A549 (cell line): ENCODE measurements at regions not wholly inside any gene's neighbourhood (a gene's known extent, or its start where the extent isn't known, plus 50 kb on each side); places are given as distances from the start of the nearest gene placed in this dataset.

ENCODE experiments used
- ATAC-seq, 2 experiments: fragments of 200-7000 bp in 1 of 2; fragments of >200 bp in 1 of 2; cut with Nextera tagmentation in 1 of 2; cut with Tn5 transposase in 1 of 2; 3 replicates each; pipeline versions ENCODE4 v1.8.0 to v1.9.1; 2018 to 2020; ENCODE audit warnings: mild to moderate bottlenecking in 1 of 2, moderate library complexity in 1 of 2
- CTCF ChIA-PET: fragments of 300-600 bp; sonication (Branson Sonifier 250); formaldehyde crosslinking; extraction: SDS; loops from one replicate; lab custom pipeline; 2021; ENCODE audit warnings: antibody characterized with exemption, inconsistent platforms; lab: Yijun Ruan, JAX
- POLR2A ChIA-PET: fragments of 350-600 bp; formaldehyde crosslinking; extraction: SDS; loops from one replicate; lab custom pipeline; 2021; ENCODE audit warnings: antibody characterized with exemption, inconsistent platforms; lab: Yijun Ruan, JAX
- DNase-seq, 2 experiments: peaks; one replicate each; pipeline versions ENCODE4 v3.0.0 to v3.0.0-alpha.2; 2011 to 2016; ENCODE audit warnings: low read depth in 1 of 2, low spot score in 1 of 2
- FAIRE-seq: peaks from 2 replicates; lab custom pipeline; 2011; peaks lifted over from hg19 to GRCh38; lab: Jason Lieb, UNC
- H3K27ac ChIP-seq, 2 experiments: fragments of >200 bp; sonication (Bioruptor Twin); formaldehyde crosslinking; 3 replicates each; pipeline ENCODE4 v1.5.1; 2016 to 2017
- H3K4me1 ChIP-seq: fragments of >200 bp; sonication (Bioruptor Twin); formaldehyde crosslinking; 3 replicates; pipeline ENCODE4 v1.6.1; 2016
- H3K4me2 ChIP-seq: fragments of >200 bp; sonication (Bioruptor Twin); formaldehyde crosslinking; 3 replicates; pipeline ENCODE4 v1.6.1; 2016
- H3K4me3 ChIP-seq: fragments of >200 bp; sonication (Bioruptor Twin); formaldehyde crosslinking; 3 replicates; pipeline ENCODE4 v1.5.1; 2016
- H3K9me3 ChIP-seq: fragments of >200 bp; sonication (Bioruptor Twin); formaldehyde crosslinking; 3 replicates; pipeline ENCODE4 v1.6.1; 2016
- ATOH8 ChIP-seq: fragments of 250-450 bp; sonication (Bioruptor Pico); IDR thresholded peaks from 2 replicates; pipeline ENCODE4 v1.5.0; 2020; ENCODE audit warnings: low read depth, mild to moderate bottlenecking, moderate library complexity
- CBX2 ChIP-seq: fragments of 200-600 bp; sonication (generic); IDR thresholded peaks from 2 replicates; pipeline ENCODE4 v1.6.1; 2016; ENCODE audit warnings: low read depth, mild to moderate bottlenecking, borderline replicate concordance
- CBX8 ChIP-seq: fragments of 200-600 bp; sonication (generic); IDR thresholded peaks from 2 replicates; pipeline ENCODE4 v1.6.1; 2016
- CHD2 ChIP-seq: fragments of 150-350 bp; IDR thresholded peaks from 2 replicates; pipeline ENCODE4 v1.6.1; 2014; ENCODE audit warnings: low read length; ENCODE audit not compliant: partially characterized antibody
- CHD4 ChIP-seq: fragments of 200-600 bp; sonication (generic); IDR thresholded peaks from 2 replicates; pipeline ENCODE4 v1.6.1; 2016; ENCODE audit warnings: antibody characterized with exemption, mild to moderate bottlenecking, borderline replicate concordance
- CTCF ChIP-seq: fragments of >200 bp; sonication (Bioruptor Twin); formaldehyde crosslinking; IDR thresholded peaks from 3 replicates; pipeline ENCODE4 v1.5.1; 2016
- EP300 ChIP-seq, 2 experiments: fragments of >200 bp; sonication (Bioruptor Twin); formaldehyde crosslinking; IDR thresholded peaks; 2 replicates in 1 of 2; 3 replicates in 1 of 2; pipeline ENCODE4 v1.6.1; 2016 to 2017
- FOSB ChIP-seq: fragments of 250-450 bp; sonication (Bioruptor Pico); IDR thresholded peaks from 2 replicates; pipeline ENCODE4 v1.5.0; 2020; ENCODE audit warnings: mild to moderate bottlenecking, moderate library complexity
- FOSL2 ChIP-seq, 2 experiments: fragments of 450-650 bp in 1 of 2; fragments of >200 bp in 1 of 2; sonication (Bioruptor Twin) in 1 of 2; formaldehyde crosslinking; IDR thresholded peaks; 2 replicates each; pipeline versions ENCODE4 v1.5.0 to v1.6.1; 2016 to 2020; ENCODE audit warnings: mild to moderate bottlenecking in 1 of 2, moderate library complexity in 1 of 2
- FOXS1 ChIP-seq: fragments of 250-450 bp; sonication (Bioruptor Pico); IDR thresholded peaks from 2 replicates; pipeline ENCODE4 v1.5.0; 2020; ENCODE audit warnings: mild to moderate bottlenecking, moderate library complexity
- GATA3 ChIP-seq: IDR thresholded peaks from 2 replicates; pipeline ENCODE4 v1.6.1; 2012; ENCODE audit warnings: borderline replicate concordance
- HES2 ChIP-seq: fragments of >200 bp; sonication (Bioruptor Twin); formaldehyde crosslinking; IDR thresholded peaks from 2 replicates; pipeline ENCODE4 v1.6.1; 2016
- HOXB5 ChIP-seq: fragments of 250-450 bp; sonication (Bioruptor Pico); IDR thresholded peaks from 2 replicates; pipeline ENCODE4 v1.5.0; 2020; ENCODE audit warnings: mild to moderate bottlenecking, moderate library complexity
- JUNB ChIP-seq: fragments of >200 bp; sonication (Bioruptor Twin); formaldehyde crosslinking; IDR thresholded peaks from 2 replicates; pipeline ENCODE4 v1.6.1; 2016
- MAZ ChIP-seq: fragments of 150-350 bp; IDR thresholded peaks from 2 replicates; pipeline ENCODE4 v1.6.1; 2014; ENCODE audit warnings: antibody characterized with exemption, low read depth, low read length, borderline replicate concordance
- MYC ChIP-seq: IDR thresholded peaks from 2 replicates; pipeline ENCODE4 v1.6.1; 2012; ENCODE audit warnings: mild to moderate bottlenecking, inconsistent platforms, low read length, improper control_type of control experiment, borderline replicate concordance
- NFE2L2 ChIP-seq: fragments of 150-350 bp; conservative IDR thresholded peaks from 2 replicates; pipeline ENCODE4 v1.6.1; 2014; ENCODE audit warnings: low read length
- NPAS2 ChIP-seq: fragments of 250-450 bp; sonication (Bioruptor Pico); IDR thresholded peaks from 2 replicates; pipeline ENCODE4 v1.8.0; 2022; ENCODE audit warnings: mild to moderate bottlenecking, moderate library complexity, borderline replicate concordance
- PHF8 ChIP-seq: fragments of 200-600 bp; sonication (generic); IDR thresholded peaks from 2 replicates; pipeline ENCODE4 v1.6.1; 2016; ENCODE audit warnings: low read depth, mild to moderate bottlenecking, antibody characterized with exemption, moderate library complexity, borderline replicate concordance
- RARB ChIP-seq: fragments of 250-450 bp; sonication (Bioruptor Pico); IDR thresholded peaks from 2 replicates; pipeline ENCODE4 v1.8.0; 2021; ENCODE audit warnings: mild to moderate bottlenecking, moderate library complexity
- RCOR1 ChIP-seq: fragments of 150-350 bp; IDR thresholded peaks from 2 replicates; pipeline ENCODE4 v1.6.1; 2014; ENCODE audit warnings: antibody characterized with exemption, low read length, low read depth
- SMC3 ChIP-seq: fragments of >200 bp; sonication (Bioruptor Twin); formaldehyde crosslinking; IDR thresholded peaks from 3 replicates; pipeline ENCODE4 v1.6.1; 2018; ENCODE audit warnings: inconsistent platforms
- SREBF2 ChIP-seq: fragments of 450-650 bp; IDR thresholded peaks from 2 replicates; pipeline ENCODE4 v1.6.1; 2014; ENCODE audit warnings: mild to moderate bottlenecking, moderate library complexity
- ZFP36 ChIP-seq: fragments of 450-650 bp; IDR thresholded peaks from 2 replicates; pipeline ENCODE4 v1.6.1; 2014; ENCODE audit warnings: borderline replicate concordance; ENCODE audit not compliant: partially characterized antibody
- WGBS: methylation state at CpG from one replicate; pipeline ENCODE4 v1.1.6; 2017; ENCODE audit errors: missing lambda C conversion rate; 5-methylcytosine and 5-hydroxymethylcytosine counted together
- TF ChIP-seq, protein P1 (sequence below): IDR thresholded peaks from 2 replicates; pipeline ENCODE4 v1.6.1; 2012
- TF ChIP-seq, protein P2 (sequence below): IDR thresholded peaks from 2 replicates; pipeline ENCODE4 v1.6.1; 2012

DNA sequence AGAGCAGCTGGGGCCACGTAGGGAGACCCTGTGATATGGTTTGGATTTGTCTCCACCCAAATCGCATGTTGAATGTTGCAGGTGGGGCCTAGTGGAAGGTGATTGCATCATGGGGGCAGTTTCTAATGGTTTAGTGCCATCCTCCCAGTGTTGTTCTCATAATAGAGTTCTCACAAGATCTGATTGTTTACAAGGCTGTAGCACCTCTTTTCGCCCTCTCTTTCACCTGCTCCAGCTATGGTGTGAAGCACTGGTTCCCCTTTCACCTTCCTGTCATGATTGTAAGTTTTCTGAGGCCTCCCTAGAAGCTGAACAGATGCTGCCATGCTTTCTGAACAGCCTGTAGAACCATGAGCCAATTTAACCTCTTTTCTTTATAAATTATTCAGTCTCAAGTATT lies 198.9 kb upstream of the CBLB start (continued):
- TF ChIP-seq ATOH8 (CRISPR knock-in tag) (no peak), CBX2 (no peak), CHD2 (no peak)
- TF ChIP-seq, protein P1, sequence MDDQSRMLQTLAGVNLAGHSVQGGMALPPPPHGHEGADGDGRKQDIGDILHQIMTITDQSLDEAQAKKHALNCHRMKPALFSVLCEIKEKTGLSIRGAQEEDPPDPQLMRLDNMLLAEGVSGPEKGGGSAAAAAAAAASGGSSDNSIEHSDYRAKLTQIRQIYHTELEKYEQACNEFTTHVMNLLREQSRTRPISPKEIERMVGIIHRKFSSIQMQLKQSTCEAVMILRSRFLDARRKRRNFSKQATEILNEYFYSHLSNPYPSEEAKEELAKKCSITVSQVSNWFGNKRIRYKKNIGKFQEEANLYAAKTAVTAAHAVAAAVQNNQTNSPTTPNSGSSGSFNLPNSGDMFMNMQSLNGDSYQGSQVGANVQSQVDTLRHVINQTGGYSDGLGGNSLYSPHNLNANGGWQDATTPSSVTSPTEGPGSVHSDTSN, result no peak

DNA sequence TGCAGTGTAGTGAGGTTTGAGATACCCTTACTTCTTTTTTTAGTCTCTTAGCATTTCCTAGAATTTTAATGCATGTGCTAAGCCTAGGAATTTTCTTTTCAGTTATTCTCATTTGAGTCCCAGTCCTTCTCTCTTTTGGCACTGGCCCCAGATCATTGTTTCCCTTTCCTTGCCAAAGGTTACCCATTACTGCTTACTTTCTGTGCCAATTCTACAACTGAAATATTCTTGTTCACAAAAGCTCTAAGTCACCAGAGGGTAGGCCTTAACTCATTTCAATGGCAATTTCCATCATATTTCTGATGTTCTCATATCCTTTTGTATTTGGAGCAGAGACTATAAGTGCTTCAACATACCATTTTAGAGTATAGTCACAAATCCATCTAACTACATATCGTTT lies 199.6 kb upstream of the CBLB start:
- ATAC-seq (no peak), DNase-seq (no peak), FAIRE-seq (no peak)
- WGBS, result 31% methylated on average over 1 of the region's 1 CpG
- POLR2A ChIA-PET, result no interaction called here
- H3K9me3 ChIP-seq, result peaks cover 14% of the 10 kb centered on the region; the same call in 1 of the 3 replicates
- H3K27ac ChIP-seq, result no peak overlapping the region
- H3K4me2 ChIP-seq, result no peak overlapping the region
- H3K4me1 ChIP-seq, result peaks cover 3% of the 10 kb centered on the region; the same call in 1 of the 3 replicates
- CTCF ChIA-PET, result no interaction called here
- TF ChIP-seq CBX2, result no peak
- no peak for TF ChIP-seq GATA3
- TF ChIP-seq HOXB5, result no peak
- TF ChIP-seq ATOH8 (CRISPR knock-in tag), result no peak
- no peak for TF ChIP-seq ZFP36
- TF ChIP-seq HES2, result no peak
- no peak for TF ChIP-seq CTCF
- no peak for TF ChIP-seq SREBF2
- TF ChIP-seq MAZ, result no peak
- no peak for TF ChIP-seq FOXS1 (CRISPR knock-in tag)
- no peak for TF ChIP-seq NFE2L2
- H3K4me3 ChIP-seq, result no peak overlapping the region

GRCh38 chr3:106068795-106069194 lies 200.0 kb upstream of the CBLB start:
- TF ChIP-seq EP300 (IDR thresholded peaks at IDR 0.05) (no peak), ZFP36 (no peak), HES2 (no peak), FOSB (CRISPR knock-in tag) (no peak), RARB (no peak), MAZ (no peak), CBX8 (no peak), NPAS2 (CRISPR knock-in tag) (no peak), JUNB (no peak), RCOR1 (no peak), MYC (no peak), FOSL2 (IDR thresholded peaks at IDR 0.05) (no peak), FOSL2 (CRISPR knock-in tag; IDR thresholded peaks at IDR 0.05) (no peak), PHF8 (no peak), CHD4 (no peak), SMC3 (no peak)
- TF ChIP-seq, protein P2, sequence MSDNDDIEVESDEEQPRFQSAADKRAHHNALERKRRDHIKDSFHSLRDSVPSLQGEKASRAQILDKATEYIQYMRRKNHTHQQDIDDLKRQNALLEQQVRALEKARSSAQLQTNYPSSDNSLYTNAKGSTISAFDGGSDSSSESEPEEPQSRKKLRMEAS, result no peak
- Histone ChIP-seq H3K4me2 (no peak overlapping the region), H3K4me3 (no peak overlapping the region), H3K9me3 (peaks cover 10% of the 10 kb centered on the region; the same call in 1 of the 3 replicates), H3K4me1 (peaks cover 3% of the 10 kb centered on the region; the same call in 1 of the 3 replicates), H3K27ac (no peak overlapping the region)
- POLR2A ChIA-PET, result no interaction called here
- FAIRE-seq, result no peak
- no peak for DNase-seq
- 81% methylated on average over 2 of the region's 2 CpGs for WGBS
- no peak for ATAC-seq
- CTCF ChIA-PET, result no interaction called here
